H1 (cell line): ENCODE measurements at regions not wholly inside any gene's neighbourhood (a gene's known extent, or its start where the extent isn't known, plus 50 kb on each side); places are given as distances from the start of the nearest gene placed in this dataset.

Experiments
- CTCF ChIA-PET: fragments of 300-600 bp; sonication (Branson Sonifier 250); formaldehyde crosslinking; loops from one replicate; lab custom pipeline; 2021; ENCODE audit not compliant: partially characterized antibody; lab: Charles Lee
- POLR2A ChIA-PET: fragments of 300-600 bp; sonication (Branson Sonifier 250); formaldehyde crosslinking; loops from one replicate; lab custom pipeline; 2021; ENCODE audit warnings: inconsistent platforms; ENCODE audit not compliant: partially characterized antibody; lab: Charles Lee
- DNase-seq, 2 experiments: peaks; one replicate each; pipeline versions ENCODE4 v3.0.0 to v3.0.0-alpha.2; 2010 to 2022; ENCODE audit warnings: low spot score in 2 of 2, low read depth in 1 of 2, mixed read lengths in 1 of 2
- FAIRE-seq: peaks from 2 replicates; lab custom pipeline; 2011; peaks lifted over from hg19 to GRCh38; lab: Jason Lieb, UNC
- H2AFZ ChIP-seq: 2 replicates; pipeline ENCODE4 v1.8.1; 2012; ENCODE audit warnings: low read length, inconsistent platforms
- H2AK5ac ChIP-seq: 2 replicates; pipeline ENCODE4 v1.6.1; 2013; ENCODE audit warnings: low read depth, low read length
- H2BK120ac ChIP-seq: replicated peaks from 2 replicates; pipeline ENCODE3; 2013; ENCODE audit warnings: low read depth, low read length, inconsistent platforms
- H2BK12ac ChIP-seq: 2 replicates; pipeline ENCODE4 v1.6.1; 2013; ENCODE audit warnings: low read depth, low read length
- H2BK15ac ChIP-seq: 2 replicates; pipeline ENCODE4 v1.6.1; 2013; ENCODE audit warnings: low read length
- H2BK20ac ChIP-seq: 2 replicates; pipeline ENCODE4 v1.6.1; 2013; ENCODE audit warnings: low read length
- H2BK5ac ChIP-seq: 2 replicates; pipeline ENCODE4 v1.6.1; 2013; ENCODE audit warnings: low read depth, low read length
- H3K14ac ChIP-seq: 2 replicates; pipeline ENCODE4 v1.6.1; 2013; ENCODE audit warnings: inconsistent platforms; ENCODE audit not compliant: insufficient read length
- H3K18ac ChIP-seq: 2 replicates; pipeline ENCODE4 v1.6.1; 2013; ENCODE audit warnings: low read length; ENCODE audit errors: extremely low read depth
- H3K23ac ChIP-seq: 2 replicates; pipeline ENCODE4 v1.6.1; 2013; ENCODE audit warnings: inconsistent platforms; ENCODE audit not compliant: insufficient read length
- H3K23me2 ChIP-seq: 2 replicates; pipeline ENCODE4 v1.6.1; 2013; ENCODE audit warnings: low read depth, low read length
- H3K27ac ChIP-seq: 2 replicates; pipeline ENCODE4 v1.6.1; 2011; ENCODE audit warnings: low read depth, low read length, inconsistent platforms
- H3K27me3 ChIP-seq, 4 experiments: replicated peaks in 1 of 4; 1 replicate in 1 of 4; 2 replicates in 3 of 4; pipeline versions ENCODE4 v1.6.1 to v1.8.1; 2011 to 2013; ENCODE audit warnings: low read length in 3 of 4, mild to moderate bottlenecking in 3 of 4, inconsistent platforms in 2 of 4, mixed read lengths in 2 of 4, moderate library complexity in 1 of 4; ENCODE audit not compliant: control insufficient read depth in 3 of 4, insufficient read depth in 3 of 4; ENCODE audit errors: extremely low read depth in 1 of 4
- H3K36me3 ChIP-seq, 4 experiments: 2 replicates each; pipeline versions ENCODE4 v1.6.1 to v1.8.1; 2011 to 2013; ENCODE audit warnings: mild to moderate bottlenecking in 4 of 4, low read length in 3 of 4, moderate library complexity in 2 of 4, control low read depth in 1 of 4, inconsistent platforms in 1 of 4; ENCODE audit not compliant: insufficient read depth in 4 of 4, control insufficient read depth in 2 of 4
- H3K4ac ChIP-seq: replicated peaks from 2 replicates; pipeline ENCODE3; 2013; ENCODE audit warnings: low read length, low read depth, mixed read lengths, inconsistent platforms; ENCODE audit not compliant: insufficient read length
- H3K4me1 ChIP-seq, 4 experiments: replicated peaks in 1 of 4; 1 replicate in 1 of 4; 2 replicates in 3 of 4; pipeline versions ENCODE4 v1.6.1 to v1.8.1; 2011 to 2013; ENCODE audit warnings: low read length in 3 of 4, inconsistent platforms in 2 of 4, mixed read lengths in 1 of 4; ENCODE audit not compliant: insufficient read depth in 4 of 4, control insufficient read depth in 3 of 4
- H3K4me2 ChIP-seq, 2 experiments: 2 replicates each; pipeline versions ENCODE4 v1.6.1 to v1.8.1; 2011 to 2013; ENCODE audit warnings: low read depth in 2 of 2, low read length in 2 of 2, control low read depth in 1 of 2, inconsistent platforms in 1 of 2, mild to moderate bottlenecking in 1 of 2; ENCODE audit not compliant: insufficient read depth in 1 of 2
- H3K4me3 ChIP-seq, 4 experiments: fragments of 200-600, 300-600 bp in 1 of 4; sonication (generic), shearing (Covaris generic), sonication (Bioruptor Twin) in 1 of 4; 2 replicates each; pipeline versions ENCODE4 v1.5.1 to v1.8.1; 2011 to 2016; ENCODE audit warnings: low read length in 4 of 4, low read depth in 3 of 4, control low read depth in 2 of 4, inconsistent platforms in 2 of 4, mild to moderate bottlenecking in 2 of 4, mixed read lengths in 1 of 4, moderate library complexity in 1 of 4; ENCODE audit not compliant: insufficient read depth in 2 of 4; ENCODE audit errors: extremely low read depth in 1 of 4
- H3K56ac ChIP-seq: replicated peaks from 2 replicates; pipeline ENCODE3; 2013; ENCODE audit warnings: low read depth, mild to moderate bottlenecking, mixed read lengths, low read length, inconsistent platforms; ENCODE audit not compliant: insufficient read length
- H3K79me1 ChIP-seq: 2 replicates; pipeline ENCODE4 v1.6.1; 2013; ENCODE audit warnings: low read depth, low read length, control low read depth
- H3K79me2 ChIP-seq, 2 experiments: 2 replicates each; pipeline versions ENCODE4 v1.6.1 to v1.8.1; 2012 to 2013; ENCODE audit warnings: low read length in 2 of 2, mild to moderate bottlenecking in 2 of 2, inconsistent platforms in 1 of 2; ENCODE audit not compliant: insufficient read depth in 2 of 2, control insufficient read depth in 1 of 2
- H3K9ac ChIP-seq, 4 experiments: replicated peaks in 1 of 4; 1 replicate in 1 of 4; 2 replicates in 3 of 4; pipeline versions ENCODE4 v1.6.1 to v1.8.1; 2011 to 2013; ENCODE audit warnings: low read depth in 3 of 4, low read length in 3 of 4, control low read depth in 2 of 4, mild to moderate bottlenecking in 2 of 4, moderate library complexity in 2 of 4, inconsistent platforms in 1 of 4; ENCODE audit errors: extremely low read depth in 1 of 4
- H3K9me3 ChIP-seq, 2 experiments: 2 replicates each; pipeline versions ENCODE4 v1.6.1 to v1.8.1; 2012 to 2013; ENCODE audit warnings: mild to moderate bottlenecking in 2 of 2, moderate library complexity in 2 of 2, control low read depth in 1 of 2, inconsistent platforms in 1 of 2, low read depth in 1 of 2, low read length in 1 of 2, mixed read lengths in 1 of 2; ENCODE audit not compliant: insufficient read depth in 2 of 2
- H4K20me1 ChIP-seq, 2 experiments: replicated peaks in 1 of 2; 2 replicates each; pipeline versions ENCODE3 to v1.8.1; 2011 to 2013; ENCODE audit warnings: inconsistent platforms in 2 of 2, low read length in 2 of 2, mild to moderate bottlenecking in 1 of 2; ENCODE audit not compliant: insufficient read depth in 2 of 2, control insufficient read depth in 1 of 2
- H4K5ac ChIP-seq: 2 replicates; pipeline ENCODE4 v1.6.1; 2013; ENCODE audit warnings: low read length, low read depth, mixed read lengths, inconsistent platforms; ENCODE audit not compliant: insufficient read length
- H4K8ac ChIP-seq: 2 replicates; pipeline ENCODE4 v1.8.0; 2013; ENCODE audit warnings: mild to moderate bottlenecking, moderate library complexity, low read length, inconsistent platforms; ENCODE audit not compliant: insufficient read depth; ENCODE audit errors: extremely low read depth
- H4K91ac ChIP-seq: replicated peaks from 2 replicates; pipeline ENCODE3; 2013; ENCODE audit warnings: low read length, mixed read lengths, inconsistent platforms; ENCODE audit not compliant: insufficient read length
- ASH2L ChIP-seq: fragments of 200-600, 300-600 bp; sonication (generic); IDR thresholded peaks from one replicate; pipeline ENCODE4 v1.7.1; 2017; ENCODE audit warnings: low read length
- KDM5A ChIP-seq: fragments of 200-600 bp; IDR thresholded peaks from 2 replicates; pipeline ENCODE4 v1.7.1; 2012; ENCODE audit warnings: mild to moderate bottlenecking, low read length, inconsistent platforms, mixed read lengths
- MAFK ChIP-seq: IDR thresholded peaks from 2 replicates; pipeline ENCODE4 v1.6.1; 2012; ENCODE audit warnings: low read depth, mild to moderate bottlenecking, improper control_type of control experiment, low read length
- POU5F1 ChIP-seq: IDR thresholded peaks from 2 replicates; pipeline ENCODE4 v1.6.1; 2011; ENCODE audit warnings: low read depth, mild to moderate bottlenecking, low read length, moderate library complexity
- RAD21 ChIP-seq, 2 experiments: IDR thresholded peaks in 1 of 2; conservative IDR thresholded peaks in 1 of 2; 2 replicates each; pipeline ENCODE4 v1.6.1; 2011; ENCODE audit warnings: low read depth in 2 of 2, low read length in 2 of 2, improper control_type of control experiment in 1 of 2, inconsistent platforms in 1 of 2, mild to moderate bottlenecking in 1 of 2, moderate library complexity in 1 of 2
- RNF2 ChIP-seq: fragments of 200-900, 300-1000 bp; sonication (generic); IDR thresholded peaks from 2 replicates; pipeline ENCODE4 v1.7.1; 2016; ENCODE audit warnings: borderline replicate concordance, low read depth, mild to moderate bottlenecking, antibody characterized with exemption, low read length; ENCODE audit not compliant: poor library complexity, severe bottlenecking; ENCODE audit errors: missing control alignments
- SIN3A ChIP-seq, 2 experiments: IDR thresholded peaks in 1 of 2; conservative IDR thresholded peaks in 1 of 2; 2 replicates each; pipeline ENCODE4 v1.6.1; 2011 to 2012; ENCODE audit warnings: low read length in 2 of 2, improper control_type of control experiment in 1 of 2, low read depth in 1 of 2, mild to moderate bottlenecking in 1 of 2
- SUZ12 ChIP-seq: fragments of 200-600 bp; sonication (generic); IDR thresholded peaks from 2 replicates; pipeline ENCODE4 v1.6.1; 2012; ENCODE audit warnings: mild to moderate bottlenecking, inconsistent platforms, low read length, moderate library complexity, mixed read lengths
- TAF1 ChIP-seq: IDR thresholded peaks from 2 replicates; pipeline ENCODE4 v1.6.1; 2011; ENCODE audit warnings: mild to moderate bottlenecking, low read depth, low read length
- WGBS, 2 experiments: shearing (Covaris generic) in 1 of 2; methylation state at CpG; one replicate each; pipeline versions ENCODE4 v1.1.6 to v1.1.7; 2013 to 2015; ENCODE audit warnings: low lambda C conversion rate in 2 of 2, mixed read lengths in 2 of 2, inconsistent platforms in 1 of 2, low coverage in 1 of 2, missing lambda C conversion rate in 1 of 2; ENCODE audit not compliant: insufficient replicate concordance in 2 of 2, insufficient coverage in 1 of 2, insufficient read length in 1 of 2; ENCODE audit errors: extremely low coverage in 1 of 2, missing lambda C conversion rate in 1 of 2; 5-methylcytosine and 5-hydroxymethylcytosine counted together

- CTCF ChIA-PET: interaction anchor here (0.7 kb wide), 1 partner anchor 486 kb away, joined by 3 read pairs; no protein-coding TSS in a partner anchor
Measured at GRCh38 chr12:5308996-5309395, 122.9 kb upstream of the NTF3 start.

More at GRCh38 chr12:5308996-5309395, 122.9 kb upstream of the NTF3 start:
- H3K23ac ChIP-seq: no peak overlapping the region
- no peak overlapping the region for H4K91ac ChIP-seq
- no peak overlapping the region for H2AFZ ChIP-seq
- no peaks in the 10 kb centered on the region for H3K27me3 ChIP-seq
- H3K79me2 ChIP-seq: no peaks in the 10 kb centered on the region
- H2BK12ac ChIP-seq: no peak overlapping the region
- TF ChIP-seq TAF1 (no peak), RNF2 (no peak), MAFK (no peak), RAD21 (IDR thresholded peaks at IDR 0.05 in 1 of 2, conservative IDR thresholded peaks at IDR 0.05 in 1 of 2; ENCODE audit: low read depth in 2 of 2, low read length in 2 of 2) (no peak), KDM5A (no peak), POU5F1 (no peak), SIN3A (conservative IDR thresholded peaks at IDR 0.05 in 1 of 2, IDR thresholded peaks at IDR 0.05 in 1 of 2; ENCODE audit: low read depth in 1 of 2, low read length in 2 of 2) (no peak), ASH2L (no peak), SUZ12 (no peak)
- H2BK5ac ChIP-seq: no peak overlapping the region
- WGBS, 2 experiments: 94% methylated on average over 8 of the region's 8 CpGs; no CpG with 5 or more reads in 1 of the 2 experiments
- POLR2A ChIA-PET: no interaction called here
- no peak overlapping the region for H2BK20ac ChIP-seq
- H3K4me3 ChIP-seq: no peak overlapping the region
- no peak for FAIRE-seq
- H4K5ac ChIP-seq: no peak overlapping the region
- H3K9me3 ChIP-seq: peaks cover 2 to 3% of the 10 kb centered on the region in 2 experiments; a peak in 1 of 4 replicates
- H3K14ac ChIP-seq: no peak overlapping the region
- H3K4me2 ChIP-seq: no peak overlapping the region
- H3K23me2 ChIP-seq: no peaks in the 10 kb centered on the region
- H2BK120ac ChIP-seq: no peak overlapping the region
- no peak for DNase-seq
- H4K8ac ChIP-seq: no peak overlapping the region
- H2AK5ac ChIP-seq: no peak overlapping the region
- H3K36me3 ChIP-seq: no peaks in the 10 kb centered on the region; a peak in 1 of 8 replicates
- H4K20me1 ChIP-seq: no peaks in the 10 kb centered on the region
- H3K9ac ChIP-seq: no peak overlapping the region
- no peak overlapping the region for H3K56ac ChIP-seq
- no peak overlapping the region for H2BK15ac ChIP-seq
- H3K18ac ChIP-seq: no peak overlapping the region
- H3K4me1 ChIP-seq: no peaks in the 10 kb centered on the region
- H3K27ac ChIP-seq: no peak overlapping the region
- H3K79me1 ChIP-seq: no peaks in the 10 kb centered on the region
- no peak overlapping the region for H3K4ac ChIP-seq
